OCI-LY3 (cell line): ENCODE measurements at regions not wholly inside any gene's neighbourhood (a gene's known extent, or its start where the extent isn't known, plus 50 kb on each side); places are given as distances from the start of the nearest gene placed in this dataset.

Source experiments
- CTCF ChIP-seq: fragments of 200-600, 300-600 bp; sonication (generic); IDR thresholded peaks from 2 replicates; pipeline ENCODE4 v1.5.1; 2014; ENCODE audit warnings: antibody characterized with exemption, low read length, low read depth
- EZH2phosphoT487 ChIP-seq: fragments of 200-600 bp; shearing (Covaris generic); IDR thresholded peaks from 2 replicates; pipeline ENCODE4 v1.6.1; 2018; ENCODE audit warnings: antibody characterized with exemption, mixed run types, low read depth

GRCh38 chr10:1814556-1814955 lies 77.2 kb upstream of the ADARB2 start:
- TF ChIP-seq EZH2phosphoT487 (no peak), CTCF (no peak)
